RWPE1 (cell line): ENCODE measurements at regions not wholly inside any gene's neighbourhood (a gene's known extent, or its start where the extent isn't known, plus 50 kb on each side); places are given as distances from the start of the nearest gene placed in this dataset.

Source experiments
- CTCF ChIA-PET: fragments of 350-600 bp; sonication (Branson Sonifier 250); formaldehyde crosslinking; extraction: SDS; loops from one replicate; lab custom pipeline; 2021; lab: Yijun Ruan, JAX
- POLR2A ChIA-PET: fragments of 400-600 bp; formaldehyde crosslinking; extraction: SDS; loops from one replicate; lab custom pipeline; 2020; ENCODE audit warnings: antibody characterized with exemption; ENCODE audit not compliant: low non-redundant PET; lab: Yijun Ruan, JAX
- DNase-seq: peaks from one replicate; pipeline ENCODE4 v3.0.0; 2012; ENCODE audit warnings: low spot score
- H3K27ac ChIP-seq: fragments of 450-650 bp; 2 replicates; pipeline ENCODE4 v1.5.1; 2017
- CTCF ChIP-seq: fragments of 450-650 bp; conservative IDR thresholded peaks from 2 replicates; pipeline ENCODE4 v1.5.1; 2017; ENCODE audit warnings: low read depth, mild to moderate bottlenecking

GRCh38 chr3:154590675-154591384 is 160.8 kb upstream of the GPR149 start:
- ChIA-PET CTCF (no interaction called here), POLR2A (no interaction called here)
- no peak overlapping the region for H3K27ac ChIP-seq
- TF ChIP-seq CTCF: no peak
- no peak for DNase-seq

GRCh38 chr3:154588831-154589230 is 158.8 kb upstream of the GPR149 start:
- no peak for DNase-seq

GRCh38 chr3:154584974-154585373 is 155.0 kb upstream of the GPR149 start:
- no peak for DNase-seq
- TF ChIP-seq CTCF: no peak
- no peak overlapping the region for H3K27ac ChIP-seq
- ChIA-PET POLR2A (no interaction called here), CTCF (no interaction called here)

More at GRCh38 chr3:154588831-154589230, 158.8 kb upstream of the GPR149 start:
- no peak for TF ChIP-seq CTCF
- ChIA-PET POLR2A (no interaction called here), CTCF (no interaction called here)
- no peak overlapping the region for H3K27ac ChIP-seq

- no peak for TF ChIP-seq CTCF
- no peak overlapping the region for H3K27ac ChIP-seq
- CTCF ChIA-PET: interaction anchor here (0.6 to 0.7 kb wide), 2 partner anchors 252 to 326 kb away, joined by 5 to 8 read pairs; no protein-coding TSS in a partner anchor
- POLR2A ChIA-PET: no interaction called here
- DNase-seq: no peak
Observed at GRCh38 chr3:154584041-154584440, 154.1 kb upstream of the GPR149 start.

- POLR2A ChIA-PET: no interaction called here
Observed at GRCh38 chr3:154583086-154583634, 153.2 kb upstream of the GPR149 start.

GRCh38 chr3:154582501-154582900 is 152.5 kb upstream of the GPR149 start:
- CTCF ChIA-PET: no interaction called here
- no peak for TF ChIP-seq CTCF

More at GRCh38 chr3:154583086-154583634, 153.2 kb upstream of the GPR149 start:
- CTCF ChIA-PET: no interaction called here
- DNase-seq: no peak
- no peak for TF ChIP-seq CTCF
- H3K27ac ChIP-seq: no peak overlapping the region

More at GRCh38 chr3:154582501-154582900, 152.5 kb upstream of the GPR149 start:
- H3K27ac ChIP-seq: no peak overlapping the region
- POLR2A ChIA-PET: no interaction called here
- no peak for DNase-seq
